ENCODE measurements at regions not wholly inside any gene's neighbourhood (a gene's known extent, or its start where the extent isn't known, plus 50 kb on each side); places are given as distances from the start of the nearest gene placed in this dataset.

DNA sequence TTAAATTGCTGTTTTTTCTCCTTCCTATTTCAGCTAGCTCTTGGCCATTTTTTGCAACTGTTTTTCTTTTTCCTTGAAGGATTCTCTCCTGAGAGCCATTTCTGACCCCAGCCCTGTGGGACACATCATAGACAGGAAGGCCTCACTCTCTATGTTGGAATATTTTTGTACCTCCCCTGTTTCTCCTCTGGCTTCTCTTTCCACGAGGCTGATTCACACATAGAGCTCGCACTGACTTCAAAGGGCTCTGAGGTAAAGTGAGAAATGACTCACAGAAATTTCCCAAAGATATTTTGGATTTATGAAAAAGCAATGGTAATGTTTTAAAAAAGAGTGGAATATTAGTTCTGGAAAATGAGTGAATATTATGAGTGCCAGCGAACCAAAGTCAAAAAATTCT, 181.7 kb upstream of the IGFBP7 start:
- no peak for DNase-seq

- DNase-seq: no peak
Observed at GRCh38 chr4:57287687-57288604, 177.8 kb upstream of the IGFBP7 start.

GRCh38 chr4:57282933-57283310, 172.7 kb upstream of the IGFBP7 start:
- DNase-seq: no peak

DNA sequence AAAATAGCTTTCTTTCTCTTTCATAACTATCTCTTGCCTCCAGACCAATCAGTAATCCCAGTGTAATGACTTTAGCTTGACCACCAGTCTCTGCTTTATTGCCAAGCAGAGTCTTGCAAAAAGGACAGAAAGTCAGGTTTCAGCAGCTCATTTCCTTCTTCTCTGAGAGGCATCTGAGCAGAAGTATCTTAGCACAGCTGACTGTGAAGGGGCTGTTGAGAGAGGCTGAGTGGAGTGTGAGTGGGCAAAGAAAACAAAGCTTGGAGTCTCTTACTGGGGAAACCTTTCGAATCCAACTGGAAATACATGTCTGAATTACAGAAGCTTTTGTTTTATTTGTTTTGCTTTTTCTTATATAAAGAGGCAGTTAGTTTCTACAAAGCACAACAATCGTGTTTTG, 170.3 kb upstream of the IGFBP7 start:
- no peak for DNase-seq

- no peak for DNase-seq
Observed at GRCh38 chr4:57278780-57279179, 168.6 kb upstream of the IGFBP7 start.

DNA sequence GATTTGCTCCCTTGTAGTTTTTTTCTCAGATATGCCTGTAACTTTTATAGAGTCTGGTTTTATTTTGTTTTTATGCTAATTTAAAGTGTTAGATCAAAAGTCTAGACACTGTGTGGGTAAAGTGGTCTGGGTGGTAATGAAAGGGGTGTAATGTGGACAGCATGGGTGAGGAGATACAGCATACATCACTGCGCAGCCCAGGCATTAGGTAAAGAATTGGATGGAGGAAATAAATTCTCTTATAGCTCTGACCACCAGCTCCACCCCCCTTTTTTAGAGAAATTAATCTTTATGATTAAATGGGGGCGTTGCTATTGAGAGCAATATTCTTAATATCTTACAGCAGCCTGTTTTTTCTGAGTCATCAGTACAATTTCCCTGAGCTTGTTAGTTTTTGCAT, 163.9 kb upstream of the IGFBP7 start:
- no peak for DNase-seq

DNA sequence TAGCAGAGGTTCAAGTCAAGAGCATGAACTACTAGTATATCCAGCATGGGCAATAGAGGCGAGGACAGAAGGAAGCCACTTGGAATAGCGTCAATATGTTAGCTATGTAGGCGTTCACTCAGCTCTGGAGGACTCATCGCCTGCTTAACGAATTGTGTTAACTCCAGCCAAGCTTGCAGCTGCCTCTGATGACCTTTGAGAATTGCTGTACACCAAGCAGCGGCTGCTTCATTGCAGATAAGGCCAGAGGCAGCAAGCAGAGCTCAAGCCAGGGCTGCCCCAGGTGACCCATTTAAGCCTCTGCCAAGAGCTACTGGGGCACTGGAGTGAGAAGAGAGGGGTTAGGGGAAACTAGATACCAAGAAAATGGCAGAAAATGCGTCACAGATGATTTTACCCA, 160.2 kb upstream of the IGFBP7 start:
- no peak for DNase-seq

- no peak for DNase-seq
Observed at GRCh38 chr4:57265831-57266582, 155.8 kb upstream of the IGFBP7 start.

DNA sequence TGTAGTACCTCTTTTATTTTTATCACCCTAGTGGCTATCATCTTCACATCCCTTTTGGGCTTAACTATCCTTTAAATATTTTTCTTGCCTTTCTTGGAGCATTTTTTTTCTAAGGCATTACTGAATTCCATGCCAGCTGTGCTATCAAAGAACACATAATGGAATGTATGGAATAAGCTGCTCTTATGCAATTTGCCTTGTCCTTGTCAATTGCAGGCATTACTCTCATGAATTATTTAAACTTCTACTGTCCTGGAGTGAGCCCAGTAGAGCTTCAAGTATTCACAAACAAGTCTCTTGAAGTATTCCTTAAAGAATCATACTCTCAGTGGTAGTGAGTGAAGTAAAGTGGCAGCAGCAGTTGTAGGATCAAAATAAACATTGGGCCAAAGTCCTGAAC, 144.6 kb upstream of the IGFBP7 start:
- no peak for DNase-seq

DNA sequence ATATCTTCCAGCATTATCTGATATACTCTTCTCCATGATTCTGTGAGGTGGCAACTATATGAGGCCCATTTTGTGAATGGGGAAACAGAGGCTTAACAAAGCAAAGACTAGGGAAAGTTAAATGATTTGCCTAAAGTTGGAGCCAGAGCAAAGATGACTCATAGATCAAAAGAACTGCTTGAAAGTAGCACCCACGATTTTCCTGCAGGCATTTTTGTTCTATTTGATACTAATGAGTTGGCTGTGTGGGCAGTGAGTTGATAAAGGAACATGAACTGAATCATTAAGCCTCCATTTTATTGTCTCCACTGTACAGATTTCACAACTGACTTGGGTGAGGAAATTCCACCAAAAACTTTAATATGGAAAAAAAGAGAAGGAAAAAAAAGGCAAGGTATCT, 138.9 kb upstream of the IGFBP7 start:
- DNase-seq: no peak

- DNase-seq: no peak
Observed at GRCh38 chr4:57243076-57243475, 132.9 kb upstream of the IGFBP7 start.

GRCh38 chr4:57234252-57234775, 124.1 kb upstream of the IGFBP7 start:
- DNase-seq: no peak

GRCh38 chr4:57233386-57233785, 123.2 kb upstream of the IGFBP7 start:
- no peak for DNase-seq

- no peak for DNase-seq
Observed at GRCh38 chr4:57231781-57232180, 121.6 kb upstream of the IGFBP7 start.

DNA sequence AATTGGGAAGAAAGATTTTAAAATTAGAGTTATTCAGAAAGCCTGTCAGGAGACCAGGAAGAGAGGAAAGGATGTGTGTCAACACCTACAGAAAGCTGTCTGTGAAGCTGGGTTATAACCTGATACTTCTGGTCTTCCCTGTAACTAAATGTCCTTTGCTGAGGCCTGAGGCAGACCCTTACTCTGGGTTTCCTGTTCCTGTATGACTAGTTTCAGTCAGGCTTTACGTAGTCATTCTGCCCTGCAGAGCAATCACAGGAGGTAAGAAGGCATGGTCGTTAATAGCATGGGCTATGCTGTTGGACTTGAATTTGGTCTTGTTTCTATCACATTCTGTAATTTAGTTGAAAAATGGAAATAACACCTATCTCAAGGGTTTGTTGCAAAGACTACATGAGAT, 110.5 kb upstream of the IGFBP7 start:
- DNase-seq: no peak

GRCh38 chr4:57220172-57220571, 110.0 kb upstream of the IGFBP7 start:
- no peak for DNase-seq

- DNase-seq: no peak
Observed at GRCh38 chr4:57219431-57219830, 109.2 kb upstream of the IGFBP7 start.

GRCh38 chr4:57214654-57215411, 104.6 kb upstream of the IGFBP7 start:
- no peak for DNase-seq

- DNase-seq: no peak
Observed at GRCh38 chr4:57211131-57211530, 100.9 kb upstream of the IGFBP7 start.

- DNase-seq: no peak
Observed at GRCh38 chr4:57206172-57206571, 96.0 kb upstream of the IGFBP7 start.

- no peak for DNase-seq
Observed at GRCh38 chr4:57205580-57205979, 95.4 kb upstream of the IGFBP7 start.

GRCh38 chr4:57200799-57201327, 90.7 kb upstream of the IGFBP7 start:
- no peak for DNase-seq

- DNase-seq: no peak
Observed at GRCh38 chr4:57199267-57199666, 89.1 kb upstream of the IGFBP7 start.
